SK-N-SH treated with all-trans-retinoic acid at 6 μM for 48 hours (cell line): ENCODE measurements at regions not wholly inside any gene's neighbourhood (a gene's known extent, or its start where the extent isn't known, plus 50 kb on each side); places are given as distances from the start of the nearest gene placed in this dataset.

Source experiments
- ATAC-seq: fragments of 200-7000 bp; cut with Tn5 transposase; 3 replicates; pipeline ENCODE4 v1.9.1; 2020; ENCODE audit warnings: mild to moderate bottlenecking, moderate library complexity
- ARNTL ChIP-seq: fragments of 450-650 bp; formaldehyde crosslinking; IDR thresholded peaks from 2 replicates; pipeline ENCODE4 v1.5.0; 2020; ENCODE audit warnings: low read depth, mild to moderate bottlenecking, moderate library complexity, borderline replicate concordance
- CSDC2 ChIP-seq: fragments of 250-450 bp; sonication (Bioruptor Pico); IDR thresholded peaks from 2 replicates; pipeline ENCODE4 v1.5.0; 2020; ENCODE audit warnings: mild to moderate bottlenecking, moderate library complexity
- GLIS3 ChIP-seq: fragments of 250-450 bp; sonication (Bioruptor Pico); IDR thresholded peaks from 2 replicates; pipeline ENCODE4 v1.5.0; 2020; ENCODE audit warnings: mild to moderate bottlenecking, moderate library complexity
- ISL1 ChIP-seq: fragments of 250-450 bp; sonication (Bioruptor Pico); IDR thresholded peaks from 2 replicates; pipeline ENCODE4 v2.1.2; 2022; ENCODE audit warnings: mild to moderate bottlenecking, moderate library complexity
- PPARA ChIP-seq: fragments of 250-450 bp; sonication (Bioruptor Pico); IDR thresholded peaks from 2 replicates; pipeline ENCODE4 v1.5.0; 2020; ENCODE audit warnings: mild to moderate bottlenecking, borderline replicate concordance
- RARB ChIP-seq: fragments of 250-450 bp; sonication (Bioruptor Pico); IDR thresholded peaks from 2 replicates; pipeline ENCODE4 v1.8.0; 2021; ENCODE audit warnings: mild to moderate bottlenecking, moderate library complexity
- SNAI2 ChIP-seq: fragments of 250-450 bp; sonication (Bioruptor Pico); IDR thresholded peaks from 2 replicates; pipeline ENCODE4 v1.5.0; 2020; ENCODE audit warnings: mild to moderate bottlenecking, moderate library complexity
- TCF4 ChIP-seq: fragments of 250-450 bp; sonication (Bioruptor Pico); IDR thresholded peaks from 2 replicates; pipeline ENCODE4 v1.8.0; 2021; ENCODE audit warnings: mild to moderate bottlenecking, moderate library complexity, borderline replicate concordance
- TOX ChIP-seq: fragments of 250-450 bp; sonication (Bioruptor Pico); IDR thresholded peaks from 2 replicates; pipeline ENCODE4 v1.8.0; 2021; ENCODE audit warnings: mild to moderate bottlenecking, moderate library complexity, borderline replicate concordance
- ZC3H10 ChIP-seq: fragments of 250-450 bp; sonication (Bioruptor Pico); IDR thresholded peaks from 2 replicates; pipeline ENCODE4 v1.5.1; 2021; ENCODE audit warnings: mild to moderate bottlenecking, moderate library complexity
- ZFP30 ChIP-seq: fragments of 450-650 bp; formaldehyde crosslinking; IDR thresholded peaks from 2 replicates; pipeline ENCODE4 v1.5.0; 2022; ENCODE audit warnings: mild to moderate bottlenecking, moderate library complexity
- ZNF565 ChIP-seq: fragments of 450-650 bp; formaldehyde crosslinking; conservative IDR thresholded peaks from 2 replicates; pipeline ENCODE4 v1.5.0; 2020; ENCODE audit warnings: low read depth, mild to moderate bottlenecking, moderate library complexity
- ZNF70 ChIP-seq: fragments of 450-650 bp; formaldehyde crosslinking; IDR thresholded peaks from 2 replicates; pipeline ENCODE4 v1.5.0; 2020; ENCODE audit warnings: mild to moderate bottlenecking, moderate library complexity
- ZNF8 ChIP-seq: fragments of 450-650 bp; formaldehyde crosslinking; IDR thresholded peaks from 2 replicates; pipeline ENCODE4 v1.5.0; 2020; ENCODE audit warnings: mild to moderate bottlenecking, moderate library complexity
- TF ChIP-seq, protein P1 (sequence below): fragments of 250-450 bp; sonication (Bioruptor Pico); IDR thresholded peaks from 2 replicates; pipeline ENCODE4 v1.8.0; 2020; ENCODE audit warnings: mild to moderate bottlenecking, moderate library complexity, borderline replicate concordance
- TF ChIP-seq, protein P2 (sequence below): fragments of 250-450 bp; sonication (Bioruptor Pico); IDR thresholded peaks from 2 replicates; pipeline ENCODE4 v1.5.0; 2020; ENCODE audit warnings: mild to moderate bottlenecking, moderate library complexity
- TF ChIP-seq, protein P3 (sequence below): fragments of 250-450 bp; sonication (Bioruptor Pico); IDR thresholded peaks from 2 replicates; pipeline ENCODE4 v1.5.1; 2021; ENCODE audit warnings: mild to moderate bottlenecking, moderate library complexity
- TF ChIP-seq, protein P4 (sequence below): fragments of 250-450 bp; sonication (Bioruptor Pico); IDR thresholded peaks from 2 replicates; pipeline ENCODE4 v1.5.1; 2020; ENCODE audit warnings: low read depth, mild to moderate bottlenecking, moderate library complexity
- TF ChIP-seq, protein P5 (sequence below): fragments of 250-450 bp; sonication (Bioruptor Pico); IDR thresholded peaks from 2 replicates; pipeline ENCODE4 v1.8.0; 2021; ENCODE audit warnings: low read depth, mild to moderate bottlenecking, moderate library complexity, borderline replicate concordance

DNA sequence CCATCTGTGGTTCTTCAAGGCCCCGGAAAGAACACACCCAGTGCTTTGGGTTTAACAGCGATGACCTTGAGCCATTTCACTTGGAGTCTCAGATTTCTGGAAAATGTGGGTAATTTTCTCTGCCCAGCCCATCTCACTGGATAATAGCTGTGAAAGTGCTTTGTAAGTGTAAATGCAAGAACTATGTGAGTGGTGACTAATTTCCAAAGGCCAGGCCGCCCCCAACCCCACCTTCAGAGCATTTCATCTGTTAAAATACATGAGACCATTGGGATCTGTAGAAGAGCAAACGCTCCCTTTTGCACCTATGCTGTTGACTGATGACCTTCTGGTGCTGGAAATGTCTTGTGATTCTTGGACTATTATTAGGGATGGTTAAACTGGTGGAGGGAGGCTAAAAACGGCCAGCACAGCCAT, 196.8 kb upstream of the LPP start:
- ATAC-seq, result no peak
- TF ChIP-seq TOX (CRISPR knock-in tag), result no peak
- TF ChIP-seq PPARA, result no peak
- TF ChIP-seq, protein P1, sequence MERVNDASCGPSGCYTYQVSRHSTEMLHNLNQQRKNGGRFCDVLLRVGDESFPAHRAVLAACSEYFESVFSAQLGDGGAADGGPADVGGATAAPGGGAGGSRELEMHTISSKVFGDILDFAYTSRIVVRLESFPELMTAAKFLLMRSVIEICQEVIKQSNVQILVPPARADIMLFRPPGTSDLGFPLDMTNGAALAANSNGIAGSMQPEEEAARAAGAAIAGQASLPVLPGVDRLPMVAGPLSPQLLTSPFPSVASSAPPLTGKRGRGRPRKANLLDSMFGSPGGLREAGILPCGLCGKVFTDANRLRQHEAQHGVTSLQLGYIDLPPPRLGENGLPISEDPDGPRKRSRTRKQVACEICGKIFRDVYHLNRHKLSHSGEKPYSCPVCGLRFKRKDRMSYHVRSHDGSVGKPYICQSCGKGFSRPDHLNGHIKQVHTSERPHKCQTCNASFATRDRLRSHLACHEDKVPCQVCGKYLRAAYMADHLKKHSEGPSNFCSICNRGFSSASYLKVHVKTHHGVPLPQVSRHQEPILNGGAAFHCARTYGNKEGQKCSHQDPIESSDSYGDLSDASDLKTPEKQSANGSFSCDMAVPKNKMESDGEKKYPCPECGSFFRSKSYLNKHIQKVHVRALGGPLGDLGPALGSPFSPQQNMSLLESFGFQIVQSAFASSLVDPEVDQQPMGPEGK (CRISPR knock-in tag), result no peak
- no peak for TF ChIP-seq ARNTL (CRISPR knock-in tag)

DNA sequence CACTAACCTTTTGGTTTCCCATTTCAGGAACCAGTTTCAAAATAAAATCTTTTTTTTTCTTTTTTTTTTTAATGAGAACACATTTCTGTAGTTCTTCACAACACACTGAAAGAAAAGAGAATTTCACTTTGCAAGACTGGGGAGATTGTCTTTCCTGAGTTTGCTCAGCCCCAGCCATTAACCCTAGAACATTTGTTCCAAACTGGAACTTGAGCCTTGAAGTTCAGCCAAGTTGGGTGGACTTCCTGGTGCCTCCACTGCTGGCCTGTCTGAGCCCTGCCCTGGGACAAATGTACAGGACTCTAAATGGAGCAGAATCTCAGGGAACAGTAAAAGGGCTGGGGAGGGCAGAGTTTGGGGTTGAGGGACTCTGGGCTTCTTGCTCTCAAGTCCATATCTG, 196.4 kb upstream of the LPP start:
- TF ChIP-seq SNAI2 (CRISPR knock-in tag) (no peak), RARB (no peak), ZC3H10 (no peak), ZNF8 (CRISPR knock-in tag) (no peak), PPARA (no peak), CSDC2 (no peak), ZNF70 (CRISPR knock-in tag) (no peak), ARNTL (CRISPR knock-in tag) (no peak), ZNF565 (no peak), GLIS3 (CRISPR knock-in tag) (no peak), ISL1 (no peak), TCF4 (CRISPR knock-in tag) (no peak), ZFP30 (CRISPR knock-in tag) (no peak), TOX (CRISPR knock-in tag) (no peak)
- TF ChIP-seq, protein P1 (CRISPR knock-in tag), result no peak
- TF ChIP-seq, protein P2, sequence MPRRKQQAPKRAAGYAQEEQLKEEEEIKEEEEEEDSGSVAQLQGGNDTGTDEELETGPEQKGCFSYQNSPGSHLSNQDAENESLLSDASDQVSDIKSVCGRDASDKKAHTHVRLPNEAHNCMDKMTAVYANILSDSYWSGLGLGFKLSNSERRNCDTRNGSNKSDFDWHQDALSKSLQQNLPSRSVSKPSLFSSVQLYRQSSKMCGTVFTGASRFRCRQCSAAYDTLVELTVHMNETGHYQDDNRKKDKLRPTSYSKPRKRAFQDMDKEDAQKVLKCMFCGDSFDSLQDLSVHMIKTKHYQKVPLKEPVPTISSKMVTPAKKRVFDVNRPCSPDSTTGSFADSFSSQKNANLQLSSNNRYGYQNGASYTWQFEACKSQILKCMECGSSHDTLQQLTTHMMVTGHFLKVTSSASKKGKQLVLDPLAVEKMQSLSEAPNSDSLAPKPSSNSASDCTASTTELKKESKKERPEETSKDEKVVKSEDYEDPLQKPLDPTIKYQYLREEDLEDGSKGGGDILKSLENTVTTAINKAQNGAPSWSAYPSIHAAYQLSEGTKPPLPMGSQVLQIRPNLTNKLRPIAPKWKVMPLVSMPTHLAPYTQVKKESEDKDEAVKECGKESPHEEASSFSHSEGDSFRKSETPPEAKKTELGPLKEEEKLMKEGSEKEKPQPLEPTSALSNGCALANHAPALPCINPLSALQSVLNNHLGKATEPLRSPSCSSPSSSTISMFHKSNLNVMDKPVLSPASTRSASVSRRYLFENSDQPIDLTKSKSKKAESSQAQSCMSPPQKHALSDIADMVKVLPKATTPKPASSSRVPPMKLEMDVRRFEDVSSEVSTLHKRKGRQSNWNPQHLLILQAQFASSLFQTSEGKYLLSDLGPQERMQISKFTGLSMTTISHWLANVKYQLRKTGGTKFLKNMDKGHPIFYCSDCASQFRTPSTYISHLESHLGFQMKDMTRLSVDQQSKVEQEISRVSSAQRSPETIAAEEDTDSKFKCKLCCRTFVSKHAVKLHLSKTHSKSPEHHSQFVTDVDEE, result no peak
- TF ChIP-seq, protein P3, sequence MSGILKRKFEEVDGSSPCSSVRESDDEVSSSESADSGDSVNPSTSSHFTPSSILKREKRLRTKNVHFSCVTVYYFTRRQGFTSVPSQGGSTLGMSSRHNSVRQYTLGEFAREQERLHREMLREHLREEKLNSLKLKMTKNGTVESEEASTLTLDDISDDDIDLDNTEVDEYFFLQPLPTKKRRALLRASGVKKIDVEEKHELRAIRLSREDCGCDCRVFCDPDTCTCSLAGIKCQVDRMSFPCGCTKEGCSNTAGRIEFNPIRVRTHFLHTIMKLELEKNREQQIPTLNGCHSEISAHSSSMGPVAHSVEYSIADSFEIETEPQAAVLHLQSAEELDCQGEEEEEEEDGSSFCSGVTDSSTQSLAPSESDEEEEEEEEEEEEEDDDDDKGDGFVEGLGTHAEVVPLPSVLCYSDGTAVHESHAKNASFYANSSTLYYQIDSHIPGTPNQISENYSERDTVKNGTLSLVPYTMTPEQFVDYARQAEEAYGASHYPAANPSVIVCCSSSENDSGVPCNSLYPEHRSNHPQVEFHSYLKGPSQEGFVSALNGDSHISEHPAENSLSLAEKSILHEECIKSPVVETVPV (CRISPR knock-in tag), result no peak
- TF ChIP-seq, protein P4, sequence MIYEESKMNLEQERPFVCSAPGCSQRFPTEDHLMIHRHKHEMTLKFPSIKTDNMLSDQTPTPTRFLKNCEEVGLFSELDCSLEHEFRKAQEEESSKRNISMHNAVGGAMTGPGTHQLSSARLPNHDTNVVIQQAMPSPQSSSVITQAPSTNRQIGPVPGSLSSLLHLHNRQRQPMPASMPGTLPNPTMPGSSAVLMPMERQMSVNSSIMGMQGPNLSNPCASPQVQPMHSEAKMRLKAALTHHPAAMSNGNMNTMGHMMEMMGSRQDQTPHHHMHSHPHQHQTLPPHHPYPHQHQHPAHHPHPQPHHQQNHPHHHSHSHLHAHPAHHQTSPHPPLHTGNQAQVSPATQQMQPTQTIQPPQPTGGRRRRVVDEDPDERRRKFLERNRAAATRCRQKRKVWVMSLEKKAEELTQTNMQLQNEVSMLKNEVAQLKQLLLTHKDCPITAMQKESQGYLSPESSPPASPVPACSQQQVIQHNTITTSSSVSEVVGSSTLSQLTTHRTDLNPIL (CRISPR knock-in tag), result no peak
- TF ChIP-seq, protein P5, sequence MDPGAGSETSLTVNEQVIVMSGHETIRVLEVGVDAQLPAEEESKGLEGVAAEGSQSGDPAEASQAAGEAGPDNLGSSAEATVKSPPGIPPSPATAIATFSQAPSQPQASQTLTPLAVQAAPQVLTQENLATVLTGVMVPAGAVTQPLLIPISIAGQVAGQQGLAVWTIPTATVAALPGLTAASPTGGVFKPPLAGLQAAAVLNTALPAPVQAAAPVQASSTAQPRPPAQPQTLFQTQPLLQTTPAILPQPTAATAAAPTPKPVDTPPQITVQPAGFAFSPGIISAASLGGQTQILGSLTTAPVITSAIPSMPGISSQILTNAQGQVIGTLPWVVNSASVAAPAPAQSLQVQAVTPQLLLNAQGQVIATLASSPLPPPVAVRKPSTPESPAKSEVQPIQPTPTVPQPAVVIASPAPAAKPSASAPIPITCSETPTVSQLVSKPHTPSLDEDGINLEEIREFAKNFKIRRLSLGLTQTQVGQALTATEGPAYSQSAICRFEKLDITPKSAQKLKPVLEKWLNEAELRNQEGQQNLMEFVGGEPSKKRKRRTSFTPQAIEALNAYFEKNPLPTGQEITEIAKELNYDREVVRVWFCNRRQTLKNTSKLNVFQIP, result no peak
- no peak for ATAC-seq

DNA sequence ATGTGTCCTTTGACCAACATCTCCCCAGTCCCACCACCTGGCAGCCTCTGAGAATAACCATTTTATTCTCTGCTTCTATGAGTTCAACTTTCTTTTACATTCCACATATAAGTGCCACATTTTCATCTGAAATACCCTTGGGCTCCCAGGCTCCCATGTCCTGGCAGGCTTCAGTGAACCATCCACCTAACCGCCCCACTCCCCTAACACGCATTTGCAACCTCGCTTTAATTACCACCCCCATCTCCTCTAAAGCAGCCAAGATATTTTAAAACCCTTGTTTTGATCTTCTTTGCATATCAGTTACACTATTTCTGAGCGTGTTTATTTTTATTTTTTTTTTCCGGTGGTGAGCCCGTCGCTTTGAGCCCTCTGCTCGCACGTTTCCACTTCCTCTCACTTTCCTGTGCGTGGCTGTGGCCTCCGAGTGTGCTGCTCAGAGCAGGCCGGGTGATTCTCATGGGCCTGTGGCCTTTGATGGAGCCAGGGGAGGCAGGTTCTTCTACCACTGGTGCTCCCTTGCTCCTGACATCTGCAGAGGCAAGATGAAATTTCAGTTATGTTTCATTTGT, 195.4 kb upstream of the LPP start:
- no peak for ATAC-seq
- TF ChIP-seq, protein P1 (CRISPR knock-in tag), result no peak
- TF ChIP-seq ZNF565, result no peak
- no peak for TF ChIP-seq PPARA
- TF ChIP-seq, protein P5, result no peak
